Neural progenitor cell (in vitro differentiated cells): ENCODE measurements at regions not wholly inside any gene's neighbourhood (a gene's known extent, or its start where the extent isn't known, plus 50 kb on each side); places are given as distances from the start of the nearest gene placed in this dataset.

Experiments used
- DNase-seq: peaks from one replicate; pipeline ENCODE4 v3.0.0-alpha.2; 2016; ENCODE audit warnings: low spot score
- H2AFZ ChIP-seq: fragments of 200-600 bp; sonication (generic); replicated peaks from 2 replicates; pipeline ENCODE4 v1.6.1; 2016; ENCODE audit warnings: antibody characterized with exemption
- H3F3A ChIP-seq: fragments of 200-600 bp; sonication (generic); 2 replicates; pipeline ENCODE4 v1.6.1; 2016; ENCODE audit warnings: antibody characterized with exemption, low read depth
- H3K27ac ChIP-seq: fragments of 200-600 bp; sonication (generic); 2 replicates; pipeline ENCODE4 v1.5.1; 2016; ENCODE audit warnings: mild to moderate bottlenecking
- H3K27me3 ChIP-seq: fragments of 200-600 bp; sonication (generic); 2 replicates; pipeline ENCODE4 v1.6.1; 2016; ENCODE audit warnings: mild to moderate bottlenecking, moderate library complexity
- H3K36me3 ChIP-seq: fragments of 200-600 bp; sonication (generic); 2 replicates; pipeline ENCODE4 v1.5.1; 2016
- H3K4me1 ChIP-seq: fragments of 200-600 bp; sonication (generic); 2 replicates; pipeline ENCODE4 v1.6.1; 2016; ENCODE audit warnings: mixed run types
- H3K4me2 ChIP-seq: fragments of 200-600 bp; sonication (generic); 2 replicates; pipeline ENCODE4 v1.6.1; 2016
- H3K4me3 ChIP-seq: fragments of 200-600 bp; sonication (generic); 2 replicates; pipeline ENCODE4 v1.5.1; 2016
- H3K79me2 ChIP-seq: fragments of 200-600 bp; sonication (generic); 2 replicates; pipeline ENCODE4 v1.6.1; 2016; ENCODE audit warnings: low read depth
- H3K9ac ChIP-seq: fragments of 200-600 bp; sonication (generic); 2 replicates; pipeline ENCODE4 v1.6.1; 2016
- H3K9me3 ChIP-seq: fragments of 200-600 bp; sonication (generic); 2 replicates; pipeline ENCODE4 v1.5.1; 2016; ENCODE audit warnings: low read depth
- H4K20me1 ChIP-seq: fragments of 200-600 bp; sonication (generic); 2 replicates; pipeline ENCODE4 v1.6.1; 2016; ENCODE audit warnings: low read depth
- H3K27ac Mint-ChIP-seq: 3 replicates; pipeline ENCODE4 v1.8.0; 2021; ENCODE audit warnings: mixed read lengths
- H3K27me3 Mint-ChIP-seq: 2 replicates; pipeline ENCODE4 v1.8.0; 2022; ENCODE audit warnings: low read depth, mild to moderate bottlenecking, inconsistent platforms, moderate library complexity, mixed read lengths; ENCODE audit not compliant: insufficient read depth
- H3K36me3 Mint-ChIP-seq: 3 replicates; pipeline ENCODE4 v1.8.0; 2021; ENCODE audit warnings: mixed read lengths
- H3K4me1 Mint-ChIP-seq: 3 replicates; pipeline ENCODE4 v1.8.0; 2021; ENCODE audit warnings: mixed read lengths
- H3K4me3 Mint-ChIP-seq: 3 replicates; pipeline ENCODE4 v1.8.0; 2021; ENCODE audit warnings: mild to moderate bottlenecking, moderate library complexity, mixed read lengths
- H3K9me3 Mint-ChIP-seq: 3 replicates; pipeline ENCODE4 v1.8.0; 2020; ENCODE audit warnings: mixed read lengths
- EZH2 ChIP-seq: fragments of 200-600 bp; sonication (generic); IDR thresholded peaks from 2 replicates; pipeline ENCODE4 v1.6.1; 2017; ENCODE audit warnings: antibody characterized with exemption, mild to moderate bottlenecking, moderate library complexity
- EZH2phosphoT487 ChIP-seq: fragments of 200-600 bp; sonication (generic); IDR thresholded peaks from 2 replicates; pipeline ENCODE4 v1.6.1; 2017; ENCODE audit warnings: antibody characterized with exemption
- TF ChIP-seq, protein P1 (sequence below): fragments of 200-600 bp; sonication (generic); IDR thresholded peaks from 2 replicates; pipeline ENCODE4 v1.5.1; 2017; ENCODE audit warnings: antibody characterized with exemption, mild to moderate bottlenecking

DNA sequence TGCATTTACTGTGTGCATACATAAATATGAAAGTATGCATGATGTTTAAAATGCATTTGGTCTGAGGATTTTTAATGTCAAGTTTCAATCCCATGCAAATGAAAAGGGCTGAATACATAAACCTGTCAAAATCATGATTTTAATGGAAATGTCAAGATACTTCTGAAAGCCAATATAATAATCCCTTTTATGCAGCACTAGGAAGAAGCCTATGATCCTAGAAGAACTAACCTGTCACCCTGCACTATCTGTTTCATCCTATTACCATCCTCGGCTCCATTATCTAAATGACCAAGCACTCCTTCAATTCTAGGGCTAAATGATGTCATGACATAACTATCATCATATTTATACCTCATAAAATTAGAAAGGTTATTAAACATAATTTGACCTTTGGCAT, 2229.4 kb upstream of the WWC1 start:
- H3K36me3 Mint-ChIP-seq: no peaks in the 10 kb centered on the region
- H3K27ac Mint-ChIP-seq: no peak overlapping the region
- H3K9me3 Mint-ChIP-seq: no peaks in the 10 kb centered on the region
- no peak overlapping the region for H2AFZ ChIP-seq
- no peaks in the 10 kb centered on the region for H3K36me3 ChIP-seq
- no peak overlapping the region for H3K27ac ChIP-seq
- H3K9me3 ChIP-seq: no peaks in the 10 kb centered on the region
- H3K79me2 ChIP-seq: no peaks in the 10 kb centered on the region
- H3K27me3 Mint-ChIP-seq: no peaks in the 10 kb centered on the region
- H3K4me3 ChIP-seq: no peak overlapping the region
- no peaks in the 10 kb centered on the region for H3K4me1 Mint-ChIP-seq
- TF ChIP-seq EZH2phosphoT487: no peak
- TF ChIP-seq, protein P1, sequence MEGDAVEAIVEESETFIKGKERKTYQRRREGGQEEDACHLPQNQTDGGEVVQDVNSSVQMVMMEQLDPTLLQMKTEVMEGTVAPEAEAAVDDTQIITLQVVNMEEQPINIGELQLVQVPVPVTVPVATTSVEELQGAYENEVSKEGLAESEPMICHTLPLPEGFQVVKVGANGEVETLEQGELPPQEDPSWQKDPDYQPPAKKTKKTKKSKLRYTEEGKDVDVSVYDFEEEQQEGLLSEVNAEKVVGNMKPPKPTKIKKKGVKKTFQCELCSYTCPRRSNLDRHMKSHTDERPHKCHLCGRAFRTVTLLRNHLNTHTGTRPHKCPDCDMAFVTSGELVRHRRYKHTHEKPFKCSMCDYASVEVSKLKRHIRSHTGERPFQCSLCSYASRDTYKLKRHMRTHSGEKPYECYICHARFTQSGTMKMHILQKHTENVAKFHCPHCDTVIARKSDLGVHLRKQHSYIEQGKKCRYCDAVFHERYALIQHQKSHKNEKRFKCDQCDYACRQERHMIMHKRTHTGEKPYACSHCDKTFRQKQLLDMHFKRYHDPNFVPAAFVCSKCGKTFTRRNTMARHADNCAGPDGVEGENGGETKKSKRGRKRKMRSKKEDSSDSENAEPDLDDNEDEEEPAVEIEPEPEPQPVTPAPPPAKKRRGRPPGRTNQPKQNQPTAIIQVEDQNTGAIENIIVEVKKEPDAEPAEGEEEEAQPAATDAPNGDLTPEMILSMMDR: no peak
- TF ChIP-seq EZH2: no peak
- no peaks in the 10 kb centered on the region for H3K27me3 ChIP-seq
- no peak for DNase-seq
- no peak overlapping the region for H3K9ac ChIP-seq
- no peaks in the 10 kb centered on the region for H4K20me1 ChIP-seq
- no peaks in the 10 kb centered on the region for H3F3A ChIP-seq
- H3K4me1 ChIP-seq: no peaks in the 10 kb centered on the region
- no peak overlapping the region for H3K4me3 Mint-ChIP-seq
- no peak overlapping the region for H3K4me2 ChIP-seq

DNA sequence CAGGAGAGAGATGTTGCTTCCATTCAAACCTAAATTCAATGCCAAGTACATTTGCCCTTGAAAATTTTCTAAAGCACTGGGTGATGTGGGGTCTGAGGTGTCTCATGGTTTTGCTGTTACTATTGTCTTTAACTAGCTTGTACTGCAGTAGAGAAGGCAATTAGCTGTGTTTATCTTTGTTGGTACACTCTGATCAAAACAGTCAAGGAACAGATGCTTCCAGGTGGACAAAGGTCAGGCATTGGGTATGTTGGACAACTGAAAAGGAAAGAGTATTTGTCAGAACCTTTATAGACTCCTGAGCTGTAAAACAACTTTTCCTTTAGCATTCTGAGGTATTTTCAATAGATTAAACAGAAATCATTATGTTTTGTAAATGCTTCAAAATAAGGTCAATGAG, 2228.7 kb upstream of the WWC1 start:
- H3K27ac ChIP-seq: no peak overlapping the region
- no peak overlapping the region for H3K4me3 Mint-ChIP-seq
- H4K20me1 ChIP-seq: no peaks in the 10 kb centered on the region
- H3K4me2 ChIP-seq: no peak overlapping the region
- no peaks in the 10 kb centered on the region for H3K79me2 ChIP-seq
- no peak for DNase-seq
- no peaks in the 10 kb centered on the region for H3F3A ChIP-seq
- TF ChIP-seq EZH2 (no peak), EZH2phosphoT487 (no peak)
- TF ChIP-seq, protein P1: no peak
- H3K4me1 Mint-ChIP-seq: no peaks in the 10 kb centered on the region
- H3K27me3 Mint-ChIP-seq: no peaks in the 10 kb centered on the region
- no peak overlapping the region for H3K4me3 ChIP-seq
- no peaks in the 10 kb centered on the region for H3K9me3 ChIP-seq
- H3K36me3 Mint-ChIP-seq: no peaks in the 10 kb centered on the region
- no peak overlapping the region for H2AFZ ChIP-seq
- no peaks in the 10 kb centered on the region for H3K9me3 Mint-ChIP-seq
- no peak overlapping the region for H3K9ac ChIP-seq
- H3K36me3 ChIP-seq: no peaks in the 10 kb centered on the region
- no peak overlapping the region for H3K27ac Mint-ChIP-seq
- no peaks in the 10 kb centered on the region for H3K4me1 ChIP-seq
- H3K27me3 ChIP-seq: no peaks in the 10 kb centered on the region

DNA sequence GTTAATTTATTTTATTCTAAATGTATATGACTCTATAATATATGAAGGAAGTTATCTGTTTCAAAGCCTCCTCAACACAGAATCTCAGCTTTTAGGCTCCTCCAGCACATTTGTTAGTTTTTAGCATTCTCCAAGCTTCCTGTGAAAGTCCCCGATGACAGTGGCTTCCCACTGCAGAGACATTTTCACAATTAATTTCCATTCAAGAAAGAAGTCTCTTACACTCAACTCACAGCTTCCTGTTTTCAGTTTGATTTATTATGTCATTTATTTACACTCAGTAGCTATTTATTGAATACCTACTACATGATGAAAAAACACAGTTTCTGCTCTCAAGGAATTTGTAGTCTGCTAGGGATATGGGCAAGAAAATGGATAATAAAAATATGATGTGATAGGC, 2228.2 kb upstream of the WWC1 start:
- no peak for DNase-seq
- Histone ChIP-seq H3K27me3 (no peaks in the 10 kb centered on the region), H3K4me2 (no peak overlapping the region), H3K9ac (no peak overlapping the region), H3K4me3 (no peak overlapping the region), H2AFZ (no peak overlapping the region), H3K79me2 (no peaks in the 10 kb centered on the region), H3K27ac (no peak overlapping the region), H3K9me3 (no peaks in the 10 kb centered on the region), H3K4me1 (no peaks in the 10 kb centered on the region), H3K36me3 (no peaks in the 10 kb centered on the region), H4K20me1 (no peaks in the 10 kb centered on the region), H3F3A (no peaks in the 10 kb centered on the region)
- Mint-ChIP-seq H3K4me1 (no peaks in the 10 kb centered on the region), H3K9me3 (no peaks in the 10 kb centered on the region), H3K4me3 (no peak overlapping the region), H3K36me3 (no peaks in the 10 kb centered on the region), H3K27ac (no peak overlapping the region), H3K27me3 (no peaks in the 10 kb centered on the region)
- TF ChIP-seq, protein P1: no peak
- TF ChIP-seq EZH2phosphoT487 (no peak), EZH2 (no peak)
